BJ (cell line): ENCODE measurements at regions not wholly inside any gene's neighbourhood (a gene's known extent, or its start where the extent isn't known, plus 50 kb on each side); places are given as distances from the start of the nearest gene placed in this dataset.

ENCODE experiments used
- CTCF ChIA-PET: fragments of 350-600 bp; formaldehyde crosslinking; extraction: SDS; loops from one replicate; lab custom pipeline; 2021; ENCODE audit warnings: antibody characterized with exemption, inconsistent platforms; lab: Yijun Ruan, JAX
- POLR2A ChIA-PET: fragments of 300-600 bp; sonication (Branson Sonifier 250); formaldehyde crosslinking; extraction: SDS; loops from one replicate; lab custom pipeline; 2021; ENCODE audit warnings: antibody characterized with exemption; lab: Charles Lee
- DNase-seq: peaks from one replicate; pipeline ENCODE4 v3.0.0-alpha.2; 2011; ENCODE audit warnings: low read depth
- H3K27me3 ChIP-seq: 2 replicates; pipeline ENCODE4 v1.6.0; 2011; ENCODE audit warnings: low read length; ENCODE audit not compliant: control insufficient read depth, insufficient read depth
- H3K36me3 ChIP-seq: 2 replicates; pipeline ENCODE4 v1.5.1; 2011; ENCODE audit warnings: low read length; ENCODE audit not compliant: control insufficient read depth, insufficient read depth
- H3K4me3 ChIP-seq: 2 replicates; pipeline ENCODE4 v1.5.1; 2011; ENCODE audit warnings: low read depth, mild to moderate bottlenecking, control low read depth, low read length
- TF ChIP-seq, protein P1 (sequence below): IDR thresholded peaks from 2 replicates; pipeline ENCODE4 v1.5.1; 2011; ENCODE audit warnings: low read depth, mild to moderate bottlenecking, control low read depth, inconsistent platforms, low read length, moderate library complexity; ENCODE audit not compliant: insufficient read depth

GRCh38 chr12:83865431-83865830, 1047.2 kb downstream of the SLC6A15 start:
- TF ChIP-seq, protein P1, sequence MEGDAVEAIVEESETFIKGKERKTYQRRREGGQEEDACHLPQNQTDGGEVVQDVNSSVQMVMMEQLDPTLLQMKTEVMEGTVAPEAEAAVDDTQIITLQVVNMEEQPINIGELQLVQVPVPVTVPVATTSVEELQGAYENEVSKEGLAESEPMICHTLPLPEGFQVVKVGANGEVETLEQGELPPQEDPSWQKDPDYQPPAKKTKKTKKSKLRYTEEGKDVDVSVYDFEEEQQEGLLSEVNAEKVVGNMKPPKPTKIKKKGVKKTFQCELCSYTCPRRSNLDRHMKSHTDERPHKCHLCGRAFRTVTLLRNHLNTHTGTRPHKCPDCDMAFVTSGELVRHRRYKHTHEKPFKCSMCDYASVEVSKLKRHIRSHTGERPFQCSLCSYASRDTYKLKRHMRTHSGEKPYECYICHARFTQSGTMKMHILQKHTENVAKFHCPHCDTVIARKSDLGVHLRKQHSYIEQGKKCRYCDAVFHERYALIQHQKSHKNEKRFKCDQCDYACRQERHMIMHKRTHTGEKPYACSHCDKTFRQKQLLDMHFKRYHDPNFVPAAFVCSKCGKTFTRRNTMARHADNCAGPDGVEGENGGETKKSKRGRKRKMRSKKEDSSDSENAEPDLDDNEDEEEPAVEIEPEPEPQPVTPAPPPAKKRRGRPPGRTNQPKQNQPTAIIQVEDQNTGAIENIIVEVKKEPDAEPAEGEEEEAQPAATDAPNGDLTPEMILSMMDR: no peak
- ChIA-PET CTCF (interaction anchor here (1.6 kb wide), 1 partner anchor 35 kb away, joined by 3 read pairs; no protein-coding TSS in a partner anchor), POLR2A (no interaction called here)
- no peak for DNase-seq
- Histone ChIP-seq H3K27me3 (no peaks in the 10 kb centered on the region), H3K4me3 (no peak overlapping the region), H3K36me3 (no peaks in the 10 kb centered on the region)

- no peak for DNase-seq
- ChIA-PET CTCF (no interaction called here), POLR2A (no interaction called here)
- TF ChIP-seq, protein P1: no peak
- Histone ChIP-seq H3K36me3 (no peaks in the 10 kb centered on the region), H3K27me3 (no peaks in the 10 kb centered on the region), H3K4me3 (no peak overlapping the region)
Measured at GRCh38 chr12:83864054-83864453, 1048.5 kb downstream of the SLC6A15 start.

DNA sequence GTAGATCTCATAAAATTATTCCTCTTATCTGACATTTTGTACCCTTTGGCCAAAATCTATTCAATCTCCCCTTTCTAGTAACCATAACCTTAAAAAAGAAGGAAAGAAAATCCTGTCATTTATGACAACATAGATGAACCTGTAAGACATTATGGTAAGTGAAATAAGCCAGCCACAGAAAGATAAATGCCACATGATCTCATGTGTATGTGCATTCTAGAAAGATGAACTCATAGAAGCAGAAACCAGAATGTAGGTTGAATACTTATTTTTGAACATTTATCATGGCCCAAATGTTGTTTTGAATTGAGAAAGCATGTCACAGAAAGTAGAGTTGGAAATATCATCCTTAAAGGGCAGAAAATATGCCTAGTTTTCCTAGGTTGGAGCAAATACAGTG, 1053.6 kb downstream of the SLC6A15 start:
- no peak for DNase-seq
- H3K4me3 ChIP-seq: no peak overlapping the region
- H3K36me3 ChIP-seq: no peaks in the 10 kb centered on the region
- H3K27me3 ChIP-seq: no peaks in the 10 kb centered on the region
- TF ChIP-seq, protein P1: no peak
- CTCF ChIA-PET: no interaction called here
- POLR2A ChIA-PET: no interaction called here

DNA sequence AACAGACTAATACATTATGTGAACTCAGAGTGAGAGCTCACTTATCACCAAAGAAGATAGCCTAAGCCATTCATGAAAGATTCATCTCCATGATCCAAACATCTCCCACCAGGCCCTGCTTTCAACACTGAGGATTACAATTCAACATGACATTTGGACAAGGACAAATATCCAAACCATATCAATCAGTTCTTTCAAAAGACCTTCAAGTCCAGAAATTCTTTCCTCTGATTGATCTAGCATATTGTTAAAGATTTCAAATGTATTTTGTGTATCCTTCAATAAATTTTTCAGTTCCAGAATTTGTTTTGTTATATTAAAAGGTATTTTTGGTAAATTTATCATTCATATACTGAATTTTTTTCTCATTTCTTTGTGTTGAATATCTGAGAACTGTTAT, 1055.8 kb downstream of the SLC6A15 start:
- ChIA-PET POLR2A (no interaction called here), CTCF (interaction anchor here (0.6 kb wide), 1 partner anchor 50 kb away, joined by 3 read pairs; no protein-coding TSS in a partner anchor)
- Histone ChIP-seq H3K4me3 (no peak overlapping the region), H3K36me3 (no peaks in the 10 kb centered on the region), H3K27me3 (no peaks in the 10 kb centered on the region)
- no peak for DNase-seq
- TF ChIP-seq, protein P1: no peak

DNA sequence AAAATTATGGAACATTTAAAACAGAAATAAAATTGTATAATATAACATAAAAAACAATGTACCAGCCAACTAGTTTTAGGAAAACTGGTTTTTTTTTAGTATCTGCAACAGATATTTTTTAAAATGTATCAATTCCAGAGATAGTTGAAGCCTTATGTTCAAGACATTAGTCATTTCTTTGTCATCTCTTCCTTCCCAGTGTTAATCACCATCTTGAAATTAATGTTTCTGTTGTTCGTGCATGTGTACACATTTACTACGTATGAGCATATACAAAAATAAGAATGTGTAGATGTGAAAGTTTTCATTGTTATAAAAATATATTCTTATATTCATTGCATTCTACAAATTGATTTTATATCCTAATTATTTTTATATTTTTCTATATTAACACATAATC, 1062.1 kb downstream of the SLC6A15 start:
- TF ChIP-seq, protein P1: no peak
- Histone ChIP-seq H3K36me3 (no peaks in the 10 kb centered on the region), H3K4me3 (no peak overlapping the region), H3K27me3 (no peaks in the 10 kb centered on the region)
- DNase-seq: no peak
- ChIA-PET POLR2A (no interaction called here), CTCF (no interaction called here)
